ENCODE measurements at regions not wholly inside any gene's neighbourhood (a gene's known extent, or its start where the extent isn't known, plus 50 kb on each side); places are given as distances from the start of the nearest gene placed in this dataset.
"Not testable (repeated sequence)": the region's sequence is repeated elsewhere in the genome, so short reads cannot be mapped to it uniquely, and the experiment has no call there.

GRCh38 chr4:3896871-3897578 lies 130.8 kb downstream of the ADRA2C start:
- H2AFZ ChIP-seq (ENCODE audit: low read depth, low read length); H3K9me2 ChIP-seq (ENCODE audit: insufficient read depth, low read length); H3K79me2 ChIP-seq (replicated peaks; ENCODE audit: insufficient read depth, low read length); H3K9me3 ChIP-seq (ENCODE audit: low read length); H3K27me3 ChIP-seq (ENCODE audit: insufficient read depth, low read depth, low read length); H3K4me2 ChIP-seq (ENCODE audit: low read length); H3K4me3 ChIP-seq (ENCODE audit: low read length); H4K20me1 ChIP-seq (ENCODE audit: insufficient read depth); H3K27ac ChIP-seq (ENCODE audit: low read length); H3K9ac ChIP-seq (ENCODE audit: low read length); H3K36me3 ChIP-seq (ENCODE audit: insufficient read depth, low read length); H3F3A ChIP-seq (ENCODE audit: insufficient read depth, low read length, poor library complexity, severe bottlenecking): not testable (repeated sequence)

GRCh38 chr4:3898098-3898497 lies 131.9 kb downstream of the ADRA2C start:
- H3K4me2 ChIP-seq (ENCODE audit: low read length): no peak overlapping the region
- no peak overlapping the region for H3K9ac ChIP-seq (ENCODE audit: low read length)
- H3K9me2 ChIP-seq (ENCODE audit: insufficient read depth, low read length): no peaks in the 10 kb centered on the region
- no peaks in the 10 kb centered on the region for H3K79me2 ChIP-seq (replicated peaks; ENCODE audit: insufficient read depth, low read length)
- no peaks in the 10 kb centered on the region for H4K20me1 ChIP-seq (ENCODE audit: insufficient read depth)
- H3F3A ChIP-seq (ENCODE audit: insufficient read depth, low read length, poor library complexity, severe bottlenecking): no peaks in the 10 kb centered on the region
- no peak overlapping the region for H2AFZ ChIP-seq (ENCODE audit: low read depth, low read length)
- no peaks in the 10 kb centered on the region for H3K36me3 ChIP-seq (ENCODE audit: insufficient read depth, low read length)
- H3K4me3 ChIP-seq (ENCODE audit: low read length): no peak overlapping the region
- H3K27ac ChIP-seq (ENCODE audit: low read length): no peak overlapping the region
- H3K27me3 ChIP-seq (ENCODE audit: insufficient read depth, low read depth, low read length): no peaks in the 10 kb centered on the region
- H3K9me3 ChIP-seq (ENCODE audit: low read length): no peaks in the 10 kb centered on the region
- TF ChIP-seq RAD21 (conservative IDR thresholded peaks at IDR 0.05) (no peak), SMC3 (conservative IDR thresholded peaks at IDR 0.05; ENCODE audit: poor library complexity) (no peak), TAF1 (IDR thresholded peaks at IDR 0.05; ENCODE audit: low read depth) (no peak), EP300 (conservative IDR thresholded peaks at IDR 0.05; ENCODE audit: poor library complexity, severe bottlenecking) (no peak), REST (IDR thresholded peaks at IDR 0.05; ENCODE audit: borderline replicate concordance) (no peak), CTCF (IDR thresholded peaks at IDR 0.05; ENCODE audit: poor library complexity, severe bottlenecking) (no peak), EZH2 (IDR thresholded peaks at IDR 0.05; ENCODE audit: borderline replicate concordance, insufficient read depth, low read length, poor library complexity, severe bottlenecking) (no peak), POLR2AphosphoS5 (IDR thresholded peaks at IDR 0.05) (no peak), MXI1 (conservative IDR thresholded peaks at IDR 0.05; ENCODE audit: poor library complexity, severe bottlenecking) (no peak)

GRCh38 chr4:3898928-3899327 lies 132.7 kb downstream of the ADRA2C start:
- H4K20me1 ChIP-seq (ENCODE audit: insufficient read depth); H3K9me3 ChIP-seq (ENCODE audit: low read length); H3K9ac ChIP-seq (ENCODE audit: low read length); H3K27ac ChIP-seq (ENCODE audit: low read length); H3K4me2 ChIP-seq (ENCODE audit: low read length); H3K4me3 ChIP-seq (ENCODE audit: low read length); H3F3A ChIP-seq (ENCODE audit: insufficient read depth, low read length, poor library complexity, severe bottlenecking); H3K9me2 ChIP-seq (ENCODE audit: insufficient read depth, low read length); H2AFZ ChIP-seq (ENCODE audit: low read depth, low read length); H3K27me3 ChIP-seq (ENCODE audit: insufficient read depth, low read depth, low read length); H3K36me3 ChIP-seq (ENCODE audit: insufficient read depth, low read length); H3K79me2 ChIP-seq (replicated peaks; ENCODE audit: insufficient read depth, low read length): not testable (repeated sequence)

- not testable (repeated sequence) for H2AFZ ChIP-seq (ENCODE audit: low read depth, low read length); H3K9ac ChIP-seq (ENCODE audit: low read length); H3K36me3 ChIP-seq (ENCODE audit: insufficient read depth, low read length); H3F3A ChIP-seq (ENCODE audit: insufficient read depth, low read length, poor library complexity, severe bottlenecking); H3K4me3 ChIP-seq (ENCODE audit: low read length); H4K20me1 ChIP-seq (ENCODE audit: insufficient read depth); H3K4me2 ChIP-seq (ENCODE audit: low read length); H3K9me2 ChIP-seq (ENCODE audit: insufficient read depth, low read length); H3K9me3 ChIP-seq (ENCODE audit: low read length); H3K27me3 ChIP-seq (ENCODE audit: insufficient read depth, low read depth, low read length); H3K79me2 ChIP-seq (replicated peaks; ENCODE audit: insufficient read depth, low read length); H3K27ac ChIP-seq (ENCODE audit: low read length)
Observed at GRCh38 chr4:3904264-3904955, 138.2 kb downstream of the ADRA2C start.

GRCh38 chr4:3909616-3910015 lies 143.4 kb downstream of the ADRA2C start:
- not testable (repeated sequence) for H3K27ac ChIP-seq (ENCODE audit: low read length); H3K27me3 ChIP-seq (ENCODE audit: insufficient read depth, low read depth, low read length); H3K4me3 ChIP-seq (ENCODE audit: low read length); H3K36me3 ChIP-seq (ENCODE audit: insufficient read depth, low read length); H3K9ac ChIP-seq (ENCODE audit: low read length); H3K9me2 ChIP-seq (ENCODE audit: insufficient read depth, low read length); H4K20me1 ChIP-seq (ENCODE audit: insufficient read depth); H3K4me2 ChIP-seq (ENCODE audit: low read length); H2AFZ ChIP-seq (ENCODE audit: low read depth, low read length); H3K9me3 ChIP-seq (ENCODE audit: low read length); H3K79me2 ChIP-seq (replicated peaks; ENCODE audit: insufficient read depth, low read length); H3F3A ChIP-seq (ENCODE audit: insufficient read depth, low read length, poor library complexity, severe bottlenecking)
